ENCODE measurements at regions not wholly inside any gene's neighbourhood (a gene's known extent, or its start where the extent isn't known, plus 50 kb on each side); places are given as distances from the start of the nearest gene placed in this dataset.
"Not testable (repeated sequence)": the region's sequence is repeated elsewhere in the genome, so short reads cannot be mapped to it uniquely, and the experiment has no call there.

GRCh38 chr7:9201928-9202327 is 768.5 kb downstream of the NXPH1 start:
- DNase-seq (ENCODE audit: low read depth) = no peak

- no peak for DNase-seq (ENCODE audit: low read depth)
Observed at GRCh38 chr7:9204571-9204970, 771.2 kb downstream of the NXPH1 start.

GRCh38 chr7:9210114-9210513 is 776.7 kb downstream of the NXPH1 start:
- DNase-seq (ENCODE audit: low read depth) = no peak

GRCh38 chr7:9217204-9217603 is 783.8 kb downstream of the NXPH1 start:
- DNase-seq (ENCODE audit: low read depth) = no peak

DNA sequence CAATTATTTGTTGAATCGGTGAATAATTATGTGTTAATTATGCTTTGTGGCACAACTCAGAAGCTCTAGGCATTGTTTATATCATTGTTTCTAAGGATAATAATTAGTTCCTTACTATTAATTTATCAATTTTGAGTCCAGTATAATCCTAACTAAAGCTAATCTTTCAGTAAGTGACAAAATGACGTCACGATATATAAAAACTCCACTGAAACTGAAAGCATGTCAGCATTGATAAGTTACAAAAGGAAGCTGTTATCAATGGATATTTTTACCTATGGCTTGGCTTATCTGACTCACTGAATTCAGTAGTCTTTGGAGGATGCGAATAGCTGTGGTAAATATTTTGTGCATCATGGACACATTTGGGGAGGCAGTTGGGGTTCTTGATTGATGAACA is 793.1 kb downstream of the NXPH1 start:
- DNase-seq (ENCODE audit: low read depth) = no peak

DNA sequence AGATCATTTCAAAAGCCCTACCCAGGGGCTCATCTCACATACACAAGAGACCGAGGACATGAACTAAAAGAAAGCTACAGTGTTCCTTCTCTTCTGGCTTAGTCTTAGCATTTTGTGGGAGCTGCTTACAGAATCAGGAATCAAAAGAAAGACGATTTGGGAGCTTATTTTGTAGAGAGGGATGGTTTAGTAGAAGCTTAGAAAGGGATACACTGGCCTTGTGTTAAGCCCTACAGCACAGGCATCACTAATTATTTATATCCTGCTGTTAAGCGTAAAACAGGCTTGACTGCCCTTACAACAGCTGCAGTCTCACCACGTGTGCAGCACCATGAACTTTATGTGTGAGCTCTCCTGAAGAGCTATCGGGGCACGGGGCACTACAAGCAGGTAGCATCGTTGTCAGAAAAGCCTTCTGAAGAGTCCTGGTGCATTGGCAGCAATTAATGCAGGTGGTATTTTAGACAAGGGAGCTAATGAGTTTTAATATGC is 798.3 kb downstream of the NXPH1 start:
- DNase-seq (ENCODE audit: low read depth) = no peak

GRCh38 chr7:9240001-9240400 is 806.6 kb downstream of the NXPH1 start:
- no peak for DNase-seq (ENCODE audit: low read depth)

DNA sequence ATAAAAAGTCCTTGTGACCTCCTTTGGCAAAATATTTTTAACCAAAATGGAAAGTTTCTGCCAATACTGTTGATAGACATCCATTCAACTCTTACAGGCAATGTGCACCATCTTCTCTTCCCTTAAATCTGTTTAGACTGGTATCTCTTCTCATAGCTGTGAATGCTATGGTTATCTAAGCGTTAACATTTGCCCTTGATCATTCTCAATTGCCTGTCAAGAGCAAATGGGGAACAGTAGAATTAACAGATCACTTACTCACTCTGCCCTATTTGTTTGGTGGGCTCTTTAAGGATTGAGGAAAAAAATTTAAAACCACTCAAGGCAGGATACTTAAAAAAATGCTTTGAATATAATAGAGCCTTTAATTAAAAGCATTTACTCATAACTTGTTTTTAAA is 808.4 kb downstream of the NXPH1 start:
- DNase-seq (ENCODE audit: low read depth) = no peak

- peak; percentile 38 for DNase-seq (ENCODE audit: low read depth)
Observed at GRCh38 chr7:9242636-9243035, 809.2 kb downstream of the NXPH1 start.

DNA sequence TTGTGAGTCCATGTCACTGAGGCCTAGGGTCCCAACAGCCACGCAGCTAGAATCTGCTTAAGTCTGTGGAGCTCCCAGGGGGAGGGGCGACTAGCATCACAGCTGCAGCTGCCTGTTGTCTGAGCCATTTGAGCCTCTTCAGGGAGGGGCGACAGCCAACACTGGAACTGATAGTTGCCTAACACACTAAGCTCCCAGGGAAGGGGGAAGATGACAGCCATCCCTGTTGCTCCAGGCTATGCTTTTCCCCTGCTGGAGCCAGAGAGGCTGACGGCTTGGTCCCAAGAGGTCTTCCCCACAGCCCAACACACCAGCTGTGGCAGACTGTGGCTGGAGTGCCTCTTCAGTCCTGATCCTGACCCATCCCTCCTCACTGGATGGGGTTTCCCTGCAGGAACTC is 817.5 kb downstream of the NXPH1 start:
- DNase-seq (ENCODE audit: low read depth) = no peak

DNA sequence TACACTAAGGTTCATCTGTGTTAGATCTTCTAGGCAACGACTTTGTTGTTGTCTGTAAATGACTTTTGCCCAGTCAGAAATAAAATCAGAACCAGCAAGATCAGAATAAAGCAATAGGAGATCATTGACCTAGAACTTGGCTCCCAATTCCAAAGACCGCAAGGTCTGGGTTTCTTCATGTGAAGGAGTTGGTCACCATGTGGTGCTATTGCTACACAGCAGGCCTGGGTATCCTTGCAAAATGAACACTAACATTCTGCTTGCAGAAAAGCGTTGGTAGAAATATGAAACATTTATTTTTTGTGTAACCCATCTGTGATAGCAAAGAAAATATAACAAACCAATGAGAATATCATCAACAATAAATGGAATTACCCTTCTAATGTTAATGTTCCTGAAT is 831.0 kb downstream of the NXPH1 start:
- DNase-seq (ENCODE audit: low read depth) = no peak

GRCh38 chr7:9280088-9280487 is 846.7 kb downstream of the NXPH1 start:
- no peak for DNase-seq (ENCODE audit: low read depth)

DNA sequence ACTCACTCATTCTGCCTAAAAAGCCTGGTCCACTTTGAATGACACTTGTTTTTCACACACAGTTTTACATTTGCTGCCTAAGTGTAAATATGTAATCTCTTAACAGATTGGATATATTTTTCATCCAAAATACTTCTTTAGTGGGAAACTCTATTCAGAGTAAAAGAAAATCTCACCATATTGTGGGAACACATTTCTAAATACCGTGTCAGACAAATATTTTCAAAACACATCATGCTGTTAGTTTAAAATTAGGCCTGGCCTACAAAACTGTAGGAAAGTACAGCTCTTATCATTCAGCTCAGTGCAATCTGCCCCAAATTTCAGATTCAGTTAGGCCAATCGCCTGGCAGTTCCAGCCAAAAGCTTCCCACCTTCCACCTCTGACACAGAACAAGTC is 849.8 kb downstream of the NXPH1 start:
- no peak for DNase-seq (ENCODE audit: low read depth)

- DNase-seq (ENCODE audit: low read depth) = no peak
Observed at GRCh38 chr7:9302436-9302835, 869.0 kb downstream of the NXPH1 start.

- peak; percentile 66 for DNase-seq (ENCODE audit: low read depth)
Observed at GRCh38 chr7:9307131-9307530, 873.7 kb downstream of the NXPH1 start.

- DNase-seq (ENCODE audit: low read depth) = no peak
Observed at GRCh38 chr7:9324513-9324912, 891.1 kb downstream of the NXPH1 start.

DNA sequence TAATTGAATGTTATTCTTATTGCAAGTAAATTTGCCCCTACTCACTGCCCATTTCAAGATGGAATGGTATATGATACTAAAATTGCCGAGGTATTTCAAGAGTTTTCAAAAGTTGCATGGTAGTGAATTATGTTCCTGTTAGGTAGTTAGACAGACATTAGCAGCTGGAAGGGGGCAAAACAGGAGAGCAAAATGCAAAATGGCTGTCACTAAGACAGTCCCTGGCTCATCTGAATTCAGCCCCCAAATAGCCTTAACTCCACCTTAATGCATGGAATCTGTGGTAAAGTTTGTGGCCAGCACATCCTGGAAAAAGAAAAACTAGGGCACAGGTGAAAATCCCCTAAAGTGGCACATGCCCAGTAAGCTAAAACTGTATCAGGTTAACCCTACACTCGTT is 894.9 kb downstream of the NXPH1 start:
- DNase-seq (ENCODE audit: low read depth) = no peak

- no peak for DNase-seq (ENCODE audit: low read depth)
Observed at GRCh38 chr7:9349625-9350024, 916.2 kb downstream of the NXPH1 start.

GRCh38 chr7:9391221-9391620 is 957.8 kb downstream of the NXPH1 start:
- DNase-seq (ENCODE audit: low read depth) = no peak

DNA sequence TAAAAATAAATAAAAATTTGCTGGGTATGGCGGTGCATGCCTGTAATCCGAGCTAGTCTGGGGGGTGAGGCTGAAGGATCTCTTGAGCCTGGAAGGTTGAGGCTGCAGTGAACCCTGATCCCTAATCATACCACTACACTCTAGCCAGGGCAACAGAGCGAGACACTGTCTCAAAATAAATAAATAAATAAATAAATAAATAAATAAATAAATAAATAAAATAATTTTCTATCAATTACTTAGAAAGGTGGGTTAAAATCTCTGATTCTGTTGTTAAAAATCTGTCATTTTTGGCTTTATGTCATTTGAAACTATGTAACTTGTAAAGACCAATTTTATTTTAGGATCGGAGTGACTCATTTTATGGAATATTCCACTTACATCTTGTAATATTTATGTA is 958.6 kb downstream of the NXPH1 start:
- DNase-seq (ENCODE audit: low read depth) = no peak

DNA sequence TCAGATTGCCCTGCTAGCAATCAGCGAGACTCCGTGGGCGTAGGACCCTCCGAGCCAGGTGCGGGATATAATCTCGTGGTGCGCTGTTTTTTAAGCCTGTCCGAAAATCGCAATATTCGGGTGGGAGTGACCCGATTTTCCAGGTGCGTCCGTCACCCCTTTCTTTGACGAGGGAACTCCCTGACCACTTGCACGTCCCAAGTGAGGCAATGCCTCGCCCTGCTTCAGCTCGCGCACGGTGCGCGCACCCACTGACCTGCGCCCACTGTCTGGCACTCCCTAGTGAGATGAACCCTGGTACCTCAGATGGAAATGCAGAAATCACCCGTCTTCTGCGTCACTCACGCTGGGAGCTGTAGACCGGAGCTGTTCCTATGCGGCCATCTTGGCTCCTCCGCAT is 971.0 kb downstream of the NXPH1 start:
- not testable (repeated sequence) for DNase-seq (ENCODE audit: low read depth)

DNA sequence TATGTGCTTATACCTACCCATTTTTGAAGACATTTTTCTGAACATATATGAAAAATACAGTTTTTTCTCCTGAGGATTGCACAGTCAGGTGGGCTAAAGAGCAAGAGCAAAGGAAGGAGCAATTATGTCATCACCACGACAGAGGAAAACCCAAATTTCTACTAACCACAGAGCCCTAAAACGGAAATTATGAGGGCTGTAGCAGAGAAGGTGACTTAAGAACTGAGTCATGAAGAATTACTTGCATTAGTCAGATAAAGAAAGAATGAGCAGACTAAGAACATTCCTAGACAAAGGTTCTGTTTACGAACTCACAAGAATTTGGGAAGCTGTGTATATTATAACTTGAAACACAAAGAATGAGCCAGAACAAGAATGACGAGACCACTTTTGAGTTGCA is 974.4 kb downstream of the NXPH1 start:
- DNase-seq (ENCODE audit: low read depth) = peak; percentile 91

GRCh38 chr7:9453521-9453920 is 1020.1 kb downstream of the NXPH1 start:
- no peak for DNase-seq (ENCODE audit: low read depth)

- DNase-seq (ENCODE audit: low read depth) = peak; percentile 90
Observed at GRCh38 chr7:9488555-9488954, 1055.1 kb downstream of the NXPH1 start.
